ENCODE measurements at regions not wholly inside any gene's neighbourhood (a gene's known extent, or its start where the extent isn't known, plus 50 kb on each side); places are given as distances from the start of the nearest gene placed in this dataset.

DNA sequence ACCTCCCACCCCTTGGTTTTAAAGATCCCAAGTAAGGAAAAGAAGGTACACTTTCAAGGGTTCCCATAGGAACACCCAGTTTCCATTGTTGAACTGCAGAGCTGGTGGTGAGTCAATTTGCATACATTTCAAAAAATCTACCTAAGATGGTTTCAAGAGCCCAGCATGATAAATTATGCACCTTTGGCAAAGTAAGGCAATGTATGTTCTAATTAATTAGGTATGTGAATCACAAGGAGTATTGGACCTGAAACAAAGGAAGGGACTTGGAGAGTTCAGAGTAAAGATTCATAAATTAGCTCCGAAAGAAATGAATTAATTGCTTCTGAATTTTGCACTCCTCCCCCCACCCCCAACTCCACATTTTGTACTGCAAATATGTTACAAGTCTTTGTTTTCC lies 459.7 kb downstream of the LRATD1 start:
- TF ChIP-seq, protein P1, sequence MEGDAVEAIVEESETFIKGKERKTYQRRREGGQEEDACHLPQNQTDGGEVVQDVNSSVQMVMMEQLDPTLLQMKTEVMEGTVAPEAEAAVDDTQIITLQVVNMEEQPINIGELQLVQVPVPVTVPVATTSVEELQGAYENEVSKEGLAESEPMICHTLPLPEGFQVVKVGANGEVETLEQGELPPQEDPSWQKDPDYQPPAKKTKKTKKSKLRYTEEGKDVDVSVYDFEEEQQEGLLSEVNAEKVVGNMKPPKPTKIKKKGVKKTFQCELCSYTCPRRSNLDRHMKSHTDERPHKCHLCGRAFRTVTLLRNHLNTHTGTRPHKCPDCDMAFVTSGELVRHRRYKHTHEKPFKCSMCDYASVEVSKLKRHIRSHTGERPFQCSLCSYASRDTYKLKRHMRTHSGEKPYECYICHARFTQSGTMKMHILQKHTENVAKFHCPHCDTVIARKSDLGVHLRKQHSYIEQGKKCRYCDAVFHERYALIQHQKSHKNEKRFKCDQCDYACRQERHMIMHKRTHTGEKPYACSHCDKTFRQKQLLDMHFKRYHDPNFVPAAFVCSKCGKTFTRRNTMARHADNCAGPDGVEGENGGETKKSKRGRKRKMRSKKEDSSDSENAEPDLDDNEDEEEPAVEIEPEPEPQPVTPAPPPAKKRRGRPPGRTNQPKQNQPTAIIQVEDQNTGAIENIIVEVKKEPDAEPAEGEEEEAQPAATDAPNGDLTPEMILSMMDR (IDR thresholded peaks at IDR 0.05; ENCODE audit: low read length): no peak
- no peak for TF ChIP-seq EZH2 (IDR thresholded peaks at IDR 0.05; ENCODE audit: borderline replicate concordance, low read length)

All from OCI-LY1 (cell line).